Colonic mucosa (tissue), 4 donors: ENCODE measurements at regions not wholly inside any gene's neighbourhood (a gene's known extent, or its start where the extent isn't known, plus 50 kb on each side); places are given as distances from the start of the nearest gene placed in this dataset.

Source experiments
- DNase-seq: peaks from one replicate; pipeline ENCODE4 v3.0.0-alpha.2; 2020
- H3K27ac ChIP-seq: fragments of 200-600 bp; one replicate; pipeline ENCODE4 v1.8.0; 2021
- H3K27me3 ChIP-seq: fragments of 200-600 bp; one replicate; pipeline ENCODE4 v1.8.0; 2021
- H3K36me3 ChIP-seq: fragments of 200-600 bp; one replicate; pipeline ENCODE4 v1.8.0; 2021
- H3K4me1 ChIP-seq: fragments of 200-600 bp; one replicate; pipeline ENCODE4 v1.8.0; 2021; ENCODE audit warnings: mild to moderate bottlenecking
- H3K4me3 ChIP-seq: fragments of 200-600 bp; one replicate; pipeline ENCODE4 v1.8.0; 2021
- H3K9ac ChIP-seq, 2 donors: one replicate each; pipeline ENCODE4 v1.7.0; 2013; ENCODE audit warnings: control low read depth in 2 of 2, low read depth in 2 of 2, low read length in 2 of 2
- H3K9me3 ChIP-seq: fragments of 200-600 bp; one replicate; pipeline ENCODE4 v1.8.0; 2021
- intact Hi-C: fragments of 100-400 bp; cut with DNase I; formaldehyde crosslinking; loops from one replicate; pipeline ENCODE4 v1.14.1; 2022
- TF ChIP-seq, protein P1 (sequence below): fragments of 200-600 bp; IDR thresholded peaks from one replicate; pipeline ENCODE4 v1.8.0; 2022; ENCODE audit warnings: antibody characterized with exemption, mild to moderate bottlenecking
- donor health status: healthy.
- donor health status: DM: no; HTN: no; CAD: no.
- donor health status: DM: no; HTN: no; CAD: no.

DNA sequence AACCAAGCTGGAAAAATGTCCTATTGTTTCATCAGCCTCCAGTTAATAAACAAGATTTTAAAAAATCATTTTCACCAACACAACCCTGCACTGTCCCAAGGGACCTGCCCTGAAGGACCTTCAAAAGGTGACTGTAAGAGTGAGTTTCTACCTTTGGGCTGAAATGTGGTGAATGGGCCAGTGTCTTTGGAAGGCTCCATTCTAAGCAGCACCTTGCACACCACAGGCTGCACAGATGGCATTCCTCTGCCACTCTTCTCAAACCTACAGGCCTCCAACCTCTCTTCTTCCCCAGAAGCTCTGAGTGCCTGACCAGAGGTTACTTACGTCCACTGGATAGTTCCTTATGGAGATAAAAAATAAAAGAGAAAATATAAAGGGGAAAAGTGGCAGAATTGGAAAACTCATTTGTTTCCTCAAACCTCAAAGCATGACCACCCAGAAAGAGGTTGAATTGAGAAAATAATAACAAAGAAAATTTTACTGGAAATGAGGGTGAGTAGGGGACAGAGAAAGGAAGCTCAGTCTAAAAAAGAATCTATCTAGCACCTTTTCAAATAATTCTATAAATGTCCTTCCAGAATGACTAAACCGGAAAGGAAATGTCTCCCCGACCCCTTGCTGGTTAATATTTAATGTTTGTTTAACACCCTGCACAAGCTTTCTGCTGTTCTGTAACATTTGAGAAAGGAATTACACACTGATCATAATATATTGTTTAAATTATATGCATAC, 175.7 kb downstream of the METTL4 start:
- Histone ChIP-seq H3K4me1 (no peaks in the 10 kb centered on the region), H3K9ac (no peak overlapping the region), H3K4me3 (no peak overlapping the region), H3K9me3 (no peaks in the 10 kb centered on the region), H3K27me3 (no peaks in the 10 kb centered on the region), H3K27ac (no peak overlapping the region), H3K36me3 (no peaks in the 10 kb centered on the region)
- DNase-seq: no peak
- TF ChIP-seq, protein P1, sequence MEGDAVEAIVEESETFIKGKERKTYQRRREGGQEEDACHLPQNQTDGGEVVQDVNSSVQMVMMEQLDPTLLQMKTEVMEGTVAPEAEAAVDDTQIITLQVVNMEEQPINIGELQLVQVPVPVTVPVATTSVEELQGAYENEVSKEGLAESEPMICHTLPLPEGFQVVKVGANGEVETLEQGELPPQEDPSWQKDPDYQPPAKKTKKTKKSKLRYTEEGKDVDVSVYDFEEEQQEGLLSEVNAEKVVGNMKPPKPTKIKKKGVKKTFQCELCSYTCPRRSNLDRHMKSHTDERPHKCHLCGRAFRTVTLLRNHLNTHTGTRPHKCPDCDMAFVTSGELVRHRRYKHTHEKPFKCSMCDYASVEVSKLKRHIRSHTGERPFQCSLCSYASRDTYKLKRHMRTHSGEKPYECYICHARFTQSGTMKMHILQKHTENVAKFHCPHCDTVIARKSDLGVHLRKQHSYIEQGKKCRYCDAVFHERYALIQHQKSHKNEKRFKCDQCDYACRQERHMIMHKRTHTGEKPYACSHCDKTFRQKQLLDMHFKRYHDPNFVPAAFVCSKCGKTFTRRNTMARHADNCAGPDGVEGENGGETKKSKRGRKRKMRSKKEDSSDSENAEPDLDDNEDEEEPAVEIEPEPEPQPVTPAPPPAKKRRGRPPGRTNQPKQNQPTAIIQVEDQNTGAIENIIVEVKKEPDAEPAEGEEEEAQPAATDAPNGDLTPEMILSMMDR: no peak
- intact Hi-C loops: no loop called here

DNA sequence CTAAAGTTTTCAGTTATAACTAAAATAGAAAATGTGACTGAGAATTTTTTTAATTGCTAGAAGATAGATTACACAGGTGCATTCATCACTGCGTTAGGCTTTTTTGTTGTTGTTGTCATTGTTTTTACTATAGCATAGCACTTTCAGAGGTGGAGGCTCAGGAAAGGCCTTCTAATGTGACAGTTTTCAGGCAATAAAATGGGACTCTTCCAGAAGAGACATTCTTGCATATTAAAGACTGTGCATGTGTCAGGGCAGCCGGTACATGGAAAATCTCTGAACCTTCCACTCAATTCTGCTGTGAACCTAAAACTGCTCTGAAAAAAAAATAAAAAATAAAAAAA, 175.2 kb downstream of the METTL4 start:
- Histone ChIP-seq H3K9me3 (no peaks in the 10 kb centered on the region), H3K27me3 (no peaks in the 10 kb centered on the region), H3K36me3 (no peaks in the 10 kb centered on the region), H3K4me3 (no peak overlapping the region), H3K27ac (no peak overlapping the region), H3K9ac (no peak overlapping the region), H3K4me1 (no peaks in the 10 kb centered on the region)
- intact Hi-C loops: no loop called here
- TF ChIP-seq, protein P1: no peak
- no peak for DNase-seq

DNA sequence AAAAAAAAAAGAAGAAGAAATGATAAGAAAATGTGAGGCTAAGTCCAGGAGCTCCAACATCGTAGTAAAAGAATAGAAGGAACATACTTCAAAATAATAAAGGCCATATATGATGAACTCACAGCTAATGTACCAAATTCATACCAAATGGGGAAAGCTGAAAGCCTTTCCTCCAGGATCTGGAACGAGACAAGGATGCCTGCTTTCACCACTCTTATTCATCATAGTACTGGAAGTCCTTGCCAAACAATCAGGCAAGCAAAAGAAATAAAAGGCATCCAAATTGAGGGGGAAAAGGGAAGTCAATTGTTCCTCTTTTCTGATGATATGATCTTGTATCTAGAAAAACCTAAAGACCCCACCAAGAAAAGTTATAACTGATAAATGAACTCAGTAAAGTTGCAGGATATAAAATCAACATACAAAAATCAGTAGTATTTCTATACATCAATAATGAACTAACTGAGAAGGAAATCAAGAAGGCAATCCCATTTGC, 170.6 kb downstream of the METTL4 start:
- Histone ChIP-seq H3K36me3 (no peaks in the 10 kb centered on the region), H3K27ac (no peak overlapping the region), H3K4me3 (no peak overlapping the region), H3K27me3 (no peaks in the 10 kb centered on the region), H3K9me3 (no peaks in the 10 kb centered on the region), H3K9ac (no peak overlapping the region), H3K4me1 (no peaks in the 10 kb centered on the region)
- intact Hi-C loops: no loop called here
- no peak for DNase-seq
- TF ChIP-seq, protein P1: no peak

DNA sequence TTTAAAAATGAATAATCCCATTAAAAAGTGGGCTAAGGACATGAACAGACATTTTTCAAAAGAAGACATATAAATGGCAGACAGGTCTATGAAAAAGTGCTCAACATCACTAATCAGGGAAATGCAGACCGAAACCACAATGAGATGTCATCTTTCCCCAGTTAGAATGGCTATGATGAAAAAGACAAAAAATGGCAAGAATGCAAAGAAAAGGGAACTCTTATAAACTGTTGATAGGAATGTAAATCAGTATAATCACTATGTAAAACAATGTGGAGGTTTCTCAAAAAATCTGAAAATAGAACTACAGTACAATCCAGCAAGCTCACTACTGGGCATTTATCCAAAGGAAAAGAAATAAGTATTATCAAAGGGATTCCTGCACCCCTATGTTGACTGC, 169.2 kb downstream of the METTL4 start:
- H3K4me1 ChIP-seq: no peaks in the 10 kb centered on the region
- intact Hi-C loops: no loop called here
- DNase-seq: no peak

DNA sequence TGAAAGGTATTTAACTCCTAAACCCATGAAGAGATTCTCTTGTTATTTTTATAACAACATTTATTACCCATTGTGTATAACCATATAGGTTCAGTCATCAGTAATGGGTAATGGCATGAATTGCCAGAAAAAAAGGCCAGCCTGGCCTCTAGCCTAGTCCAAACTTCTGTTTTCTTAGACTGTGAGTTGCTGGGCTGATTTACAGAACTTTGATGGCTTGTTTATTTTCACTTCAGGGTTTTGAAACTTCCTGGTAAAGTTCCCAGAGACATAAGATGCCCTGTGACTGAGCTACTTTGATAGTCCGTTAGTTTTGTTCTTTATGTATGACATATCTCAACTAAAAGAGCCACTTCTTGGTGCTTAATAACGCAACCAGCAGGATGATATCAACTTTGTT, 164.8 kb downstream of the METTL4 start:
- TF ChIP-seq, protein P1: no peak
- H3K27ac ChIP-seq: no peak overlapping the region

More for the DNA sequence above, 169.2 kb downstream of the METTL4 start:
- no peak overlapping the region for H3K4me3 ChIP-seq
- no peaks in the 10 kb centered on the region for H3K9me3 ChIP-seq
- H3K36me3 ChIP-seq: no peaks in the 10 kb centered on the region
- H3K9ac ChIP-seq: no peak overlapping the region
- TF ChIP-seq, protein P1: no peak
- no peak overlapping the region for H3K27ac ChIP-seq
- H3K27me3 ChIP-seq: no peaks in the 10 kb centered on the region

More for the DNA sequence above, 164.8 kb downstream of the METTL4 start:
- no peak for DNase-seq
- Histone ChIP-seq H3K27me3 (no peaks in the 10 kb centered on the region), H3K9me3 (no peaks in the 10 kb centered on the region), H3K4me3 (no peak overlapping the region), H3K4me1 (no peaks in the 10 kb centered on the region), H3K9ac (no peak overlapping the region), H3K36me3 (no peaks in the 10 kb centered on the region)
- intact Hi-C loops: no loop called here
